ENCODE measurements at regions not wholly inside any gene's neighbourhood (a gene's known extent, or its start where the extent isn't known, plus 50 kb on each side); places are given as distances from the start of the nearest gene placed in this dataset.
"Not testable (repeated sequence)": the region's sequence is repeated elsewhere in the genome, so short reads cannot be mapped to it uniquely, and the experiment has no call there.

DNA sequence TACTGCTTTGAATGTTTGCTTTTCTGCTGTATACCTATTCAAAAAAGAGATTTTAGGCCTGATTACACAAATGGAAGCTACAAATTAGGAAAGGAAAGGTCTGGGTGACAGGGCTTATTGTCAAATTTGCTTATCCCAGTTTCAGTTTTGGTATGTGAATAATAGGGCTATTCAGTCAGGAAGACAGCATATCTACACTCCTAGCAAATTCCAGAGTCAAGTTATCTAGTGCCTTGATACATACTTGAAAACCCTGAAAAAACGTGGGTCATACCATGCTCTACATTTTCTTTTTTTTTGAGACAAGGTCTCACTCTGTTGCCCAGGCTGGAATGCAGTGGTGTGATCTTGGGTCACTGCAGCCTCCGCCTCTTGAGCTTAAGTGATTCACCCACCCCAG, 59.2 kb upstream of the CCDC180 start:
- H3K79me2 ChIP-seq (ENCODE audit: low read length); H3K4me1 ChIP-seq (ENCODE audit: low read length); H3K9ac ChIP-seq (ENCODE audit: low read length); H3K4me2 ChIP-seq (ENCODE audit: low read length); H3K9me3 ChIP-seq (ENCODE audit: insufficient read depth, low read length); H3K4me3 ChIP-seq (ENCODE audit: low read length); H2AFZ ChIP-seq (ENCODE audit: low read depth, low read length); H3K36me3 ChIP-seq (replicated peaks; ENCODE audit: low read depth, low read length); H3K27me3 ChIP-seq (ENCODE audit: low read depth, low read length); H3K27ac ChIP-seq (ENCODE audit: low read length); H4K20me1 ChIP-seq (ENCODE audit: insufficient read depth, low read length): not testable (repeated sequence)

DNA sequence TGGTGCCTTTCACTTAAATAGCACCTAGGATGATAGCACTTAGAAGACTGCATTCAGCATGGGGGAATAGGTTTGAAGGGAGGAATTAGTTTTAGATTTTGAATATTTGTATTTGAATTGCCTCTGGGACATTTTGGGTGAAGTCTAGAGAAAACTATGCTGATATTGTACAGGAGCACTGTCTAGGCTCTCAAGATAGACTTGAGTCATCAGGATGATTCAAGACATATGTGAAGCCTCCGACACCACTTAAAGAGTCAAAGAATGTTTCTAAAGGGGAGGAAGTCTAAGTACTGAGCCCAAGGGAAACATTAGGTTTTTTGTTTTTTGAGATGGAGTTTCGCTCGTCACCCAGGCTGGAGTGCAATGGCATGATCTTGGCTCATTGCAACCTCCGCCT, 63.9 kb upstream of the CCDC180 start:
- no peak overlapping the region for H3K4me2 ChIP-seq (ENCODE audit: low read length)
- TF ChIP-seq EZH2phosphoT487 (IDR thresholded peaks at IDR 0.05; ENCODE audit: low read depth): no peak
- TF ChIP-seq, protein P1, sequence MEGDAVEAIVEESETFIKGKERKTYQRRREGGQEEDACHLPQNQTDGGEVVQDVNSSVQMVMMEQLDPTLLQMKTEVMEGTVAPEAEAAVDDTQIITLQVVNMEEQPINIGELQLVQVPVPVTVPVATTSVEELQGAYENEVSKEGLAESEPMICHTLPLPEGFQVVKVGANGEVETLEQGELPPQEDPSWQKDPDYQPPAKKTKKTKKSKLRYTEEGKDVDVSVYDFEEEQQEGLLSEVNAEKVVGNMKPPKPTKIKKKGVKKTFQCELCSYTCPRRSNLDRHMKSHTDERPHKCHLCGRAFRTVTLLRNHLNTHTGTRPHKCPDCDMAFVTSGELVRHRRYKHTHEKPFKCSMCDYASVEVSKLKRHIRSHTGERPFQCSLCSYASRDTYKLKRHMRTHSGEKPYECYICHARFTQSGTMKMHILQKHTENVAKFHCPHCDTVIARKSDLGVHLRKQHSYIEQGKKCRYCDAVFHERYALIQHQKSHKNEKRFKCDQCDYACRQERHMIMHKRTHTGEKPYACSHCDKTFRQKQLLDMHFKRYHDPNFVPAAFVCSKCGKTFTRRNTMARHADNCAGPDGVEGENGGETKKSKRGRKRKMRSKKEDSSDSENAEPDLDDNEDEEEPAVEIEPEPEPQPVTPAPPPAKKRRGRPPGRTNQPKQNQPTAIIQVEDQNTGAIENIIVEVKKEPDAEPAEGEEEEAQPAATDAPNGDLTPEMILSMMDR (IDR thresholded peaks at IDR 0.05; ENCODE audit: low read depth, low read length): no peak
- H2AFZ ChIP-seq (ENCODE audit: low read depth, low read length): no peak overlapping the region
- H3K9ac ChIP-seq (ENCODE audit: low read length): no peak overlapping the region
- H3K4me3 ChIP-seq (ENCODE audit: low read length): no peak overlapping the region
- H3K9me3 ChIP-seq (ENCODE audit: insufficient read depth, low read length): no peaks in the 10 kb centered on the region
- H4K20me1 ChIP-seq (ENCODE audit: insufficient read depth, low read length): no peaks in the 10 kb centered on the region
- no peaks in the 10 kb centered on the region for H3K27me3 ChIP-seq (ENCODE audit: low read depth, low read length)
- H3K79me2 ChIP-seq (ENCODE audit: low read length): no peaks in the 10 kb centered on the region
- H3K27ac ChIP-seq (ENCODE audit: low read length): no peak overlapping the region
- H3K4me1 ChIP-seq (ENCODE audit: low read length): peaks cover 6% of the 10 kb centered on the region; the same call in 1 of the 2 replicates
- H3K36me3 ChIP-seq (replicated peaks; ENCODE audit: low read depth, low read length): no peaks in the 10 kb centered on the region

DNA sequence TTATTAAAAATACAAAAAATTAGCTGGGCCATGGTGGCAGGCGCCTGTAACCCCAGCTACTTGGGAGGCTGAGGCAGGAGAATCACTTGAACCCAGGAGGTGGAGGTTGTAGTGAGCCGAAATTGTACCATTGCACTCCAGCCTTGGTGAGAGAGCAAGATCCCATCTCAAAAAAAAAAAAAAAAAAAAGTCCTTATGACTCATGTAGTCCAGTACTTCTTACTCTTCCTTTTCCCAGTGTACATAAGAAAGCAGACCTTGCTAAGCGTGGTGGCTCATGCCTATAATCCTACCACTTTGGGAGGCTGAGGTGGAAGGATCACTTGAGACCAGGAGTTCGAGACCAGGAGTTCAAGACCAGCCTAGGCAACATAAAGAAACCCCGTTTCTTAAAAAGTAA, 66.0 kb upstream of the CCDC180 start:
- H3K4me1 ChIP-seq (ENCODE audit: low read length): peaks cover 11% of the 10 kb centered on the region
- not testable (repeated sequence) for H3K4me2 ChIP-seq (ENCODE audit: low read length); H2AFZ ChIP-seq (ENCODE audit: low read depth, low read length); H3K27me3 ChIP-seq (ENCODE audit: low read depth, low read length); H3K36me3 ChIP-seq (replicated peaks; ENCODE audit: low read depth, low read length); H3K9ac ChIP-seq (ENCODE audit: low read length); H4K20me1 ChIP-seq (ENCODE audit: insufficient read depth, low read length); H3K4me3 ChIP-seq (ENCODE audit: low read length); H3K9me3 ChIP-seq (ENCODE audit: insufficient read depth, low read length); H3K27ac ChIP-seq (ENCODE audit: low read length)
- peaks cover 10% of the 10 kb centered on the region for H3K79me2 ChIP-seq (ENCODE audit: low read length)

DNA sequence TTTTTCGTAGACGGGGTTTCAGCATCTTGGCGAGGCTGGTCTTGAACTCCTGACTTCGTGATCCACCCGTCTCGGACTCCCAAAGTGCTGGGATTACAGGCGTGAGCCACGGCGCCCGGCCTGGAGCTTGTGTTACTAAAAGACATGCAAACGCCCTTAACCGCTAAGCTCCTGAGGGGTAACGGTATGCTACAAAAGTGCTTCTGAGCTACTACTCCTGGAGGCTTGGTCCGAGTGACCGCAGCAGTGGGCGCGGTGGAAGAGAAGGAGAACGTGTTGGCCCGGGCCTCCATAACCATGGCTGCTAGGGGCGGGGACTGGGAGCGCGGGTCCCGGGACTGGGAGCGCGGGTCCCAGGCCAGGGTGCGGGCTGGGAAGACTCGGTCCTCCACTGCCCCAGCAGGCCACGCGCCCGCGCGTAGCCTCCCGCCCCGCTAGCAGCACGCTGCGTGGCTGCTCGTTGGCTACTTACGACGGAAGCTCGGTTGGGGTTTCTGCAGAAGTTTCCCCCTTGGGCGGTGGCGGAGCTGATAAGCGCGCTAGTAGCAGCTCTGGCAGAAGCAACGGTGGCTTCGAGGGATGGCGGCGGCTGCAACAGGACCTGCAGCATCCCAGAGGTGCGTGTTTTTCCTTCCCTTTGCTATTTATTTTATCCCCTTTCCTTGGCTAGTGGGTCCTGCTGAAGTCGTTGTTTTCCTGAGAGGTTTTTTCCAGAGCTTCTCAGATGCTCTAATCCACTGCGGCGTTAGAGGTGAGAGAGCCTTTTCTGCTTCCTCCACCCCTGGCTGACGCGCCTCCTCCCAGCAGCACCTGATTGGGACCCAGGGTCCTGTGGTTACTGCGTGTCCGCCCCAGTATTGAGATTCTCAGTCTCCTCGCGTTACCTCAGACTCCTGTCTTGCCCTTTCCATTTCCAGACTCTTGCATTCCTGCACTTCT, 69.2 kb upstream of the CCDC180 start:
- no peaks in the 10 kb centered on the region for H3K27me3 ChIP-seq (ENCODE audit: low read depth, low read length)
- H2AFZ ChIP-seq (ENCODE audit: low read depth, low read length): peak overlapping the region; percentile 97
- H3K27ac ChIP-seq (ENCODE audit: low read length): peak overlapping the region; percentile 90
- H3K4me2 ChIP-seq (ENCODE audit: low read length): peak overlapping the region; percentile 73
- no peak for TF ChIP-seq EZH2phosphoT487 (IDR thresholded peaks at IDR 0.05; ENCODE audit: low read depth)
- TF ChIP-seq, protein P1 (IDR thresholded peaks at IDR 0.05; ENCODE audit: low read depth, low read length): no peak
- no peaks in the 10 kb centered on the region for H3K9me3 ChIP-seq (ENCODE audit: insufficient read depth, low read length)
- no peaks in the 10 kb centered on the region for H4K20me1 ChIP-seq (ENCODE audit: insufficient read depth, low read length)
- H3K4me3 ChIP-seq (ENCODE audit: low read length): peak overlapping the region; percentile 97
- peak overlapping the region; percentile 97 for H3K9ac ChIP-seq (ENCODE audit: low read length)
- H3K36me3 ChIP-seq (replicated peaks; ENCODE audit: low read depth, low read length): no peaks in the 10 kb centered on the region
- peaks cover 13% of the 10 kb centered on the region for H3K79me2 ChIP-seq (ENCODE audit: low read length)
- peaks cover 11% of the 10 kb centered on the region for H3K4me1 ChIP-seq (ENCODE audit: low read length)

DNA sequence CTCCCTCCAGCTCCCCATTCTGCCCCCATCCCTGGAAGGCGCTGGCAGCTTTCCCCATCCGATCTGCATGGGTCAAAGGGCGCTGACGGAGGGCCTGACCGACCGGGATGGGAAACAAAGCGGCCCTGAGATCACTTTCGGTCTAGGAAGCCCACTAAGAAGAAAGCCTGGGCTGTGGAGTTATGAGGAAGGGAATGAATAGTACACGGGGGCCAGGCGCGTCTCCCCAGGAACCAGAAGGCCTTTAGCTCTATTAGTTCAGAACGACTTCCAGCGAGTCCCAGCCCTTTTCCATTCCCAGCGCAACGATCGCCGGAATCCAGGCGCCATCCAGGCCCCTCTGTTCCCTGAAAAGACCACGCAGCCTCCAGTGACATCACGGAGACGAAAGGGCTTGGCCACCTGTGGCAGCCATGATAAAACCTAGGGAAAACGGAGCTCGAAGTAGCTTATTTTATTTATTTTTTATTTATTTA, 70.1 kb upstream of the CCDC180 start:
- no peak overlapping the region for H3K27ac ChIP-seq (ENCODE audit: low read length)
- H3K4me2 ChIP-seq (ENCODE audit: low read length): peak overlapping the region; percentile 73
- peaks cover 13% of the 10 kb centered on the region for H3K79me2 ChIP-seq (ENCODE audit: low read length)
- peak overlapping the region; percentile 97 for H3K4me3 ChIP-seq (ENCODE audit: low read length)
- H3K36me3 ChIP-seq (replicated peaks; ENCODE audit: low read depth, low read length): no peaks in the 10 kb centered on the region
- H3K4me1 ChIP-seq (ENCODE audit: low read length): peaks cover 11% of the 10 kb centered on the region
- H3K9ac ChIP-seq (ENCODE audit: low read length): peak overlapping the region; percentile 97
- no peaks in the 10 kb centered on the region for H3K9me3 ChIP-seq (ENCODE audit: insufficient read depth, low read length)
- no peak for TF ChIP-seq EZH2phosphoT487 (IDR thresholded peaks at IDR 0.05; ENCODE audit: low read depth)
- TF ChIP-seq, protein P1 (IDR thresholded peaks at IDR 0.05; ENCODE audit: low read depth, low read length): no peak
- no peaks in the 10 kb centered on the region for H4K20me1 ChIP-seq (ENCODE audit: insufficient read depth, low read length)
- no peak overlapping the region for H2AFZ ChIP-seq (ENCODE audit: low read depth, low read length)
- no peaks in the 10 kb centered on the region for H3K27me3 ChIP-seq (ENCODE audit: low read depth, low read length)

DNA sequence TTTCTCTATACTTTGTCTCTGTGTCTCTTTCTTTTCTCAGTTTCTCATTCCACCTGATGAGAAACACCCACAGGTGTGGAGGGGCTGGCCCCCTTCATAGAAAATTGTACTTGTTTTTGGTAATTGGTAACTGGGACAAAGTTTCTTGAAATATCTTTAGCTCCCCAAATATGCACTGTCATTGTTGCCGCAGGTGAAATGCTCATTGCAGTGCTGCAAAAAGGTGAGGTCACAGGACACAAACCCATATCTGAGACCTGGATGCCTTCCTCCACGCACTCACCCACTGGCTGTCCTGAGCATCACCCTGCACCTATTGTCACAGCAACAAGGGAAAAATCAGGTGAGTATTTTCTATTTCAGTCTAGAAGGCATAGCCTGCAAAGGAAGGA, 74.5 kb upstream of the CCDC180 start:
- H4K20me1 ChIP-seq (ENCODE audit: insufficient read depth, low read length); H3K4me1 ChIP-seq (ENCODE audit: low read length); H3K4me3 ChIP-seq (ENCODE audit: low read length); H3K27me3 ChIP-seq (ENCODE audit: low read depth, low read length); H3K36me3 ChIP-seq (replicated peaks; ENCODE audit: low read depth, low read length); H3K9me3 ChIP-seq (ENCODE audit: insufficient read depth, low read length); H2AFZ ChIP-seq (ENCODE audit: low read depth, low read length); H3K9ac ChIP-seq (ENCODE audit: low read length); H3K27ac ChIP-seq (ENCODE audit: low read length); H3K4me2 ChIP-seq (ENCODE audit: low read length): not testable (repeated sequence)
- peaks cover 13% of the 10 kb centered on the region for H3K79me2 ChIP-seq (ENCODE audit: low read length)

Data from OCI-LY3 (cell line).